Keratinocyte (primary cell): ENCODE measurements at regions not wholly inside any gene's neighbourhood (a gene's known extent, or its start where the extent isn't known, plus 50 kb on each side); places are given as distances from the start of the nearest gene placed in this dataset.

Source experiments
- DNase-seq: peaks from one replicate; pipeline ENCODE4 v3.0.0-alpha.2; 2011; ENCODE audit warnings: low read depth, missing footprints, low spot score
- FAIRE-seq: peaks from 2 replicates; lab custom pipeline; 2011; peaks lifted over from hg19 to GRCh38; lab: Jason Lieb, UNC
- H2AFZ ChIP-seq: 2 replicates; pipeline ENCODE4 v1.6.0; 2012; ENCODE audit warnings: low read length, control low read depth, inconsistent platforms; ENCODE audit not compliant: control insufficient read depth
- H3K27ac ChIP-seq: 2 replicates; pipeline ENCODE4 v1.5.1; 2011; ENCODE audit warnings: low read length; ENCODE audit not compliant: control insufficient read depth, insufficient read depth
- H3K27me3 ChIP-seq: 3 replicates; pipeline ENCODE4 v1.6.0; 2011; ENCODE audit warnings: low read length; ENCODE audit not compliant: control insufficient read depth, insufficient read depth; ENCODE audit errors: extremely low read depth
- H3K36me3 ChIP-seq, 2 experiments: 2 replicates in 1 of 2; 3 replicates in 1 of 2; pipeline ENCODE4 v1.5.1; 2011; ENCODE audit warnings: low read length in 2 of 2, mild to moderate bottlenecking in 1 of 2; ENCODE audit not compliant: control insufficient read depth in 2 of 2, insufficient read depth in 2 of 2; ENCODE audit errors: extremely low read depth in 1 of 2
- H3K4me1 ChIP-seq: 3 replicates; pipeline ENCODE4 v1.5.1; 2011; ENCODE audit warnings: low read length; ENCODE audit not compliant: control insufficient read depth, insufficient read depth; ENCODE audit errors: extremely low read depth
- H3K4me2 ChIP-seq: 3 replicates; pipeline ENCODE4 v1.6.0; 2011; ENCODE audit warnings: low read depth, low read length; ENCODE audit not compliant: control insufficient read depth, insufficient read depth; ENCODE audit errors: extremely low read depth
- H3K4me3 ChIP-seq, 3 experiments: fragments of 200-600 bp in 1 of 3; sonication (generic) in 1 of 3; 2 replicates in 2 of 3; 3 replicates in 1 of 3; pipeline ENCODE4 v1.5.1; 2011 to 2016; ENCODE audit warnings: low read length in 3 of 3, mild to moderate bottlenecking in 3 of 3, control low read depth in 2 of 3, inconsistent platforms in 1 of 3, low read depth in 1 of 3, mixed read lengths in 1 of 3, mixed run types in 1 of 3, moderate library complexity in 1 of 3; ENCODE audit not compliant: control insufficient read depth in 2 of 3, insufficient read depth in 2 of 3; ENCODE audit errors: extremely low read depth in 1 of 3
- H3K79me2 ChIP-seq: 2 replicates; pipeline ENCODE4 v1.6.0; 2012; ENCODE audit warnings: low read length; ENCODE audit not compliant: control insufficient read depth, insufficient read depth
- H3K9ac ChIP-seq: 3 replicates; pipeline ENCODE4 v1.6.0; 2011; ENCODE audit warnings: low read length; ENCODE audit not compliant: control insufficient read depth, insufficient read depth; ENCODE audit errors: extremely low read depth
- H3K9me1 ChIP-seq: 3 replicates; pipeline ENCODE4 v1.6.0; 2011; ENCODE audit warnings: low read length; ENCODE audit not compliant: control insufficient read depth, insufficient read depth; ENCODE audit errors: extremely low read depth
- H3K9me3 ChIP-seq: 2 replicates; pipeline ENCODE4 v1.5.1; 2012; ENCODE audit warnings: low read depth, low read length; ENCODE audit not compliant: control insufficient read depth
- H4K20me1 ChIP-seq: 3 replicates; pipeline ENCODE4 v1.6.0; 2011; ENCODE audit warnings: low read length; ENCODE audit not compliant: control insufficient read depth, insufficient read depth; ENCODE audit errors: extremely low read depth
- CTCF ChIP-seq, 3 experiments: IDR thresholded peaks in 1 of 3; conservative IDR thresholded peaks in 1 of 3; optimal IDR thresholded peaks in 1 of 3; 2 replicates in 2 of 3; 3 replicates in 1 of 3; pipeline versions ENCODE3 to v1.5.1; 2011; ENCODE audit warnings: low read length in 3 of 3, mild to moderate bottlenecking in 3 of 3, moderate library complexity in 2 of 3, control low read depth in 1 of 3, inconsistent platforms in 1 of 3; ENCODE audit not compliant: insufficient read depth in 2 of 3; ENCODE audit errors: extremely low read depth in 1 of 3
- EZH2 ChIP-seq: IDR thresholded peaks from one replicate; pipeline ENCODE4 v1.6.1; 2012; ENCODE audit warnings: inconsistent platforms, mild to moderate bottlenecking, low read length, moderate library complexity
- dilution Hi-C: fragments of 300-500 bp; cut with MboI; formaldehyde crosslinking; loops from one replicate; pipeline ENCODE4 v1.7.0; 2020; ENCODE audit warnings: low sequenced_read_pairs; ENCODE audit not compliant: extremely low pct_ligation_motif_present

DNA sequence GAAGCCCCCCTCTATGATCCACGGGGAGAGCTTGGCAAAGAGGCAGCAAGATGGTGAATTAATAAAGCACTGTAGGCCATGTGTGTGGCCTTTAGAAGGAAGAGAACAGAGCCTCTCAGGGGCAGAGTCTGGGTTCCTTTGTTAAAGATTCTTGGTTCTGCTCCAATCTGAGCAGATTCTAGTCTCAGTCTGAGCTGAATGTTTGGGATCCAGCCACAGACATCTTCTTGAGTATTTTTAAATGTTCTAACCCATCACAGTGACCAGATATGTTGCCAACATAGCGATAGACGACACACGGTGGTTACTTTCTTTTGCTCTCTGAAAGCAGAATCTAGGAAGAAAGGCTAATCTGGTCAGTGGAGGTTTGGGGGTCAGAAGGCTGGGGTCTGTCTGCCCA, 147.5 kb upstream of the GPR12 start:
- Histone ChIP-seq H3K4me1 (no peaks in the 10 kb centered on the region), H3K27me3 (peaks cover 8% of the 10 kb centered on the region), H3K9me1 (no peaks in the 10 kb centered on the region), H3K36me3 (no peaks in the 10 kb centered on the region), H3K27ac (no peak overlapping the region), H3K9me3 (no peaks in the 10 kb centered on the region), H3K79me2 (no peaks in the 10 kb centered on the region), H3K4me3 (no peak overlapping the region), H2AFZ (no peak overlapping the region), H3K9ac (no peak overlapping the region), H4K20me1 (no peaks in the 10 kb centered on the region), H3K4me2 (no peak overlapping the region)
- dilution Hi-C loops, result no loop called here
- FAIRE-seq (no peak), DNase-seq (no peak)
- no peak for TF ChIP-seq CTCF (optimal IDR thresholded peaks at IDR 0.05 in 1 of 3, IDR thresholded peaks at IDR 0.05 in 1 of 3, conservative IDR thresholded peaks at IDR 0.05 in 1 of 3; ENCODE audit: extremely low read depth in 1 of 3, insufficient read depth in 2 of 3, low read length in 3 of 3)
- TF ChIP-seq EZH2, result no peak

GRCh38 chr13:26899202-26899601, 138.6 kb upstream of the GPR12 start:
- no peaks in the 10 kb centered on the region for H3K4me1 ChIP-seq

More at GRCh38 chr13:26899202-26899601, 138.6 kb upstream of the GPR12 start:
- dilution Hi-C loops, result no loop called here
- Histone ChIP-seq H3K36me3 (no peaks in the 10 kb centered on the region), H3K27me3 (peaks cover 8% of the 10 kb centered on the region), H3K4me3 (no peak overlapping the region), H3K4me2 (no peak overlapping the region), H4K20me1 (no peaks in the 10 kb centered on the region), H3K9ac (no peak overlapping the region), H3K79me2 (no peaks in the 10 kb centered on the region), H2AFZ (no peak overlapping the region), H3K27ac (no peak overlapping the region), H3K9me3 (no peaks in the 10 kb centered on the region), H3K9me1 (no peaks in the 10 kb centered on the region)
- TF ChIP-seq CTCF (optimal IDR thresholded peaks at IDR 0.05 in 1 of 3, IDR thresholded peaks at IDR 0.05 in 1 of 3, conservative IDR thresholded peaks at IDR 0.05 in 1 of 3; ENCODE audit: extremely low read depth in 1 of 3, insufficient read depth in 2 of 3, low read length in 3 of 3) (no peak), EZH2 (no peak)
- FAIRE-seq (no peak), DNase-seq (no peak)
